Hepatocyte (in vitro differentiated cells): ENCODE measurements at regions not wholly inside any gene's neighbourhood (a gene's known extent, or its start where the extent isn't known, plus 50 kb on each side); places are given as distances from the start of the nearest gene placed in this dataset.

Source experiments
- DNase-seq: peaks from one replicate; pipeline ENCODE4 v3.0.0-alpha.2; 2016; ENCODE audit warnings: low spot score
- H2AFZ ChIP-seq: fragments of 200-600 bp; sonication (generic); 2 replicates; pipeline ENCODE4 v1.6.0; 2016; ENCODE audit warnings: antibody characterized with exemption, mild to moderate bottlenecking
- H3K27ac ChIP-seq: fragments of 200-600 bp; sonication (generic); 2 replicates; pipeline ENCODE4 v1.5.1; 2016; ENCODE audit warnings: mild to moderate bottlenecking
- H3K27me3 ChIP-seq: fragments of 200-600 bp; sonication (generic); 2 replicates; pipeline ENCODE4 v1.6.1; 2016
- H3K36me3 ChIP-seq: fragments of 200-600 bp; sonication (generic); replicated peaks from 2 replicates; pipeline ENCODE4 v1.5.1; 2016; ENCODE audit warnings: low read depth; ENCODE audit not compliant: insufficient read depth
- H3K4me1 ChIP-seq: fragments of 200-600 bp; sonication (generic); 2 replicates; pipeline ENCODE4 v1.5.1; 2016; ENCODE audit warnings: mild to moderate bottlenecking, moderate library complexity; ENCODE audit not compliant: insufficient read depth
- H3K4me2 ChIP-seq: fragments of 200-600 bp; sonication (generic); 2 replicates; pipeline ENCODE4 v1.6.0; 2016
- H3K4me3 ChIP-seq: fragments of 200-600 bp; sonication (generic); 2 replicates; pipeline ENCODE4 v1.5.1; 2016; ENCODE audit warnings: mild to moderate bottlenecking
- H3K79me2 ChIP-seq: fragments of 200-600 bp; sonication (generic); 2 replicates; pipeline ENCODE4 v1.6.0; 2017; ENCODE audit warnings: mild to moderate bottlenecking
- H3K9me2 ChIP-seq: fragments of 200-600 bp; sonication (generic); replicated peaks from 2 replicates; pipeline ENCODE4 v1.6.0; 2017; ENCODE audit warnings: mild to moderate bottlenecking; ENCODE audit not compliant: insufficient read depth
- H3K9me3 ChIP-seq: fragments of 200-600 bp; sonication (generic); 2 replicates; pipeline ENCODE4 v1.5.1; 2016; ENCODE audit warnings: low read depth, mild to moderate bottlenecking
- H4K20me1 ChIP-seq: fragments of 200-600 bp; sonication (generic); 2 replicates; pipeline ENCODE4 v1.6.0; 2016; ENCODE audit warnings: mild to moderate bottlenecking; ENCODE audit not compliant: insufficient read depth, poor library complexity, severe bottlenecking
- CTCF ChIP-seq: fragments of 200-600 bp; sonication (generic); IDR thresholded peaks from 2 replicates; pipeline ENCODE4 v1.5.1; 2016; ENCODE audit warnings: antibody characterized with exemption, mild to moderate bottlenecking; ENCODE audit not compliant: poor library complexity
- EZH2 ChIP-seq: fragments of 200-600 bp; sonication (generic); IDR thresholded peaks from 2 replicates; pipeline ENCODE4 v1.6.1; 2016; ENCODE audit warnings: antibody characterized with exemption, mild to moderate bottlenecking, borderline replicate concordance
- EZH2phosphoT487 ChIP-seq: fragments of 200-600 bp; sonication (generic); IDR thresholded peaks from one replicate; pipeline ENCODE4 v1.6.1; 2018; ENCODE audit warnings: antibody characterized with exemption, mild to moderate bottlenecking, low read depth, moderate library complexity; ENCODE audit not compliant: unreplicated experiment, severe bottlenecking
- WGBS: methylation state at CpG from one replicate; pipeline ENCODE4 v1.1.6; 2016; ENCODE audit warnings: low lambda C conversion rate; ENCODE audit errors: missing lambda C conversion rate; 5-methylcytosine and 5-hydroxymethylcytosine counted together

DNA sequence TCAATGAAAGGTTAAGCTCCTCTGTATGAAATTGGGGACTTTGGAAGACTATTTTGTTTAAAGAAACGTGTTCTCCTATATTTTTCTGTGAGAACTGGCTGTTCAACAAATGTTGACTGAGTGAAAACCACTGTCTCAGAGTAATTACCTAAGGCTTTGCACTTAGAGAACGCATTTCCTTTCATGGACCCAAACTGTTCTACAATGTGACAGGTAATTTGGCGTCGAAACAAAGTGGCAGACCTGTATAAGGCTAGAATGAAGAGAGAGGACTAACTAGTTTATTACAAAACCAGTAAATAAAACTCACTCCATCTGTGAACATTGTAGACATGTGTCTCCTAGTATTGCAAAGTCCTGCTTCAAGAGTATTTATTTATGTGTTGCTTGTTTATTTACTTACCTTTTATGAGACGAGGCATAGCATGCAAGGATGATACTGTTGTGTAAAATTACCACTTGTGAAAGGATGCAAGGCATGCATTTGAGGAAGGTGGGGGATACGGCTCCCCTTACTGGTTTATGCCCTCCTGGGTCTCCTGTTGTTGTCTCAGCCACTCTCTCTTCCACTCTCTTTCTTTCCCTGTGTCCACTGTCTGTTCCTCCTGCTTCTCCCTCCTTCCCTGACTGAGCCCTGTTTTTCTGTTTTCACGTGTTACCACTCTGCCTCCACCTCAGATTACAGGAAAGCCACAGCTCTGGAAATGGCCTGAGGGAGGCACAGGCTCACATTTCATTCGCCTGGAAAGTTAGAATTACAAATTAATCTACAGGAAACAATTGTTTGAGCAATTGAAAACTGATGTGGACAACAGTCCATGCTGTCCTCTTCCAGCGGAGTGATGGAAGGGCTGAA is 444.0 kb upstream of the ZNF608 start:
- 42% methylated on average over 9 of the region's 9 CpGs for WGBS
- no peaks in the 10 kb centered on the region for H4K20me1 ChIP-seq
- H3K9me2 ChIP-seq = no peaks in the 10 kb centered on the region
- H3K9me3 ChIP-seq = no peaks in the 10 kb centered on the region
- DNase-seq = peak; percentile 17
- no peaks in the 10 kb centered on the region for H3K27me3 ChIP-seq
- no peaks in the 10 kb centered on the region for H3K36me3 ChIP-seq
- H3K4me2 ChIP-seq = peak overlapping the region; percentile 31
- TF ChIP-seq EZH2phosphoT487 = no peak
- TF ChIP-seq EZH2 = no peak
- no peak for TF ChIP-seq CTCF
- no peaks in the 10 kb centered on the region for H3K4me1 ChIP-seq
- H2AFZ ChIP-seq = no peak overlapping the region
- H3K27ac ChIP-seq = no peak overlapping the region
- no peak overlapping the region for H3K4me3 ChIP-seq
- no peaks in the 10 kb centered on the region for H3K79me2 ChIP-seq

DNA sequence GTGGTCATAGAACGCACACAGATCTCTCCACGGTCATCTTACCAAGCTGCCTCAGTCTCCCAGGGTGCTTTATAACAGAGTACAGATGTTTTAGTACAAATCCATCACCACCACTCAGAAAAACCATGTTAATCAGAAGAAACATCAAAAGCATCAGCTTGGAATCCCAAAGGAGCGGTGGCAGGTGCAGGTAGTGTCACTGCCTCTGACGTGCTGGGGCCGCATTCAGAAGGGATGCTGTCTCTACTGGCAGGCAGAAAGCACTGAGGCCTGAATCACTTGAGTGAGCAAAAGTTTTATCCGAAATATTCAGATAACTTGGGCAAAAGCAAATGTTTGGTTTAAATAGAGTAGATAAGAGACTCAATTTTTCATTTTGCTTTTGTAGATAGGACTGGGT is 448.4 kb upstream of the ZNF608 start:
- no peaks in the 10 kb centered on the region for H3K79me2 ChIP-seq
- WGBS = 89% methylated on average over 6 of the region's 6 CpGs
- no peak overlapping the region for H3K27ac ChIP-seq

DNA sequence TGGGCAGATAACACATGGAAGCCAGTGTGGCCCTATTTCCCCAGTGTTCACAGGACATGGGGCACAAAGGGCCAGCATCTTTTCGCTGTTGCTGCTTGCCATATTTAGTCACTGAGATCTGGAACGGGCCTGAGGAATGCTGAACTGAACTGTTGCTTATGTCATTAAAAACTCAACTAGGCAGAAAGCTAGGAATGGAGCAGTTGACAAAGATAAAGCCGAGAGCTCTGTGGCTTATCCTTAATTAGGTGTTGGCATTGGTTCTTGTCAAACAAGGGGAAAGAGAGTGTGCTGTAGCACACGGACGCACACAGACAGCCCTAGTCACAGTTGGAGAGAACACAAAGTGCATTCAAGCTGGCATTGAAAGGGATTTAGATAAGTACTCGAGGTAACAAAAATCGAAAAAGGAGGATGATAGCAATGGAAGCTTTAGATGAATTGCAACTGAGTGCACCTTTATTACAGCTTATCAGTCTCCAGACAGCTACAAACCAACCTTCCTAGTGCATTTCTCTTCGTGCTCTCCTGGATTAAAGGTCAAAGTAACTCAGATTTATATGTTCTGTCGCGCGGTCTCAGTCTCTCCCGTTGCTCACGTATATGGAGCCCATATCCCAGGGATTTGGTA is 450.2 kb upstream of the ZNF608 start:
- H3K4me2 ChIP-seq = peak overlapping the region; percentile 65
- no peaks in the 10 kb centered on the region for H4K20me1 ChIP-seq
- H3K36me3 ChIP-seq = no peaks in the 10 kb centered on the region
- 32% methylated on average over 13 of the region's 13 CpGs for WGBS
- H3K9me3 ChIP-seq = no peaks in the 10 kb centered on the region
- no peaks in the 10 kb centered on the region for H3K9me2 ChIP-seq
- H3K27me3 ChIP-seq = no peaks in the 10 kb centered on the region
- H3K27ac ChIP-seq = no peak overlapping the region
- DNase-seq = no peak
- peaks cover 21% of the 10 kb centered on the region for H3K4me1 ChIP-seq
- no peak overlapping the region for H2AFZ ChIP-seq
- no peak overlapping the region for H3K4me3 ChIP-seq
- no peaks in the 10 kb centered on the region for H3K79me2 ChIP-seq
- TF ChIP-seq EZH2 (no peak), EZH2phosphoT487 (no peak), CTCF (no peak)

More for the DNA sequence above, 448.4 kb upstream of the ZNF608 start:
- no peaks in the 10 kb centered on the region for H4K20me1 ChIP-seq
- H3K4me3 ChIP-seq = no peak overlapping the region
- TF ChIP-seq EZH2phosphoT487 (no peak), CTCF (no peak), EZH2 (no peak)
- H3K9me2 ChIP-seq = no peaks in the 10 kb centered on the region
- H3K4me1 ChIP-seq = peaks cover 19% of the 10 kb centered on the region
- DNase-seq = no peak
- H3K36me3 ChIP-seq = no peaks in the 10 kb centered on the region
- no peaks in the 10 kb centered on the region for H3K9me3 ChIP-seq
- H2AFZ ChIP-seq = no peak overlapping the region
- H3K27me3 ChIP-seq = no peaks in the 10 kb centered on the region
- no peak overlapping the region for H3K4me2 ChIP-seq
